Prostate gland (tissue), 2 donors: ENCODE measurements at regions not wholly inside any gene's neighbourhood (a gene's known extent, or its start where the extent isn't known, plus 50 kb on each side); places are given as distances from the start of the nearest gene placed in this dataset.

Source experiments
- POLR2A ChIP-seq: fragments of 450-650 bp; IDR thresholded peaks from one replicate; pipeline ENCODE4 v1.6.1; 2016; ENCODE audit warnings: antibody characterized with exemption, mild to moderate bottlenecking
- POLR2AphosphoS5 ChIP-seq: sonication (generic); formaldehyde crosslinking; IDR thresholded peaks from one replicate; pipeline ENCODE4 v1.6.1; 2017; ENCODE audit warnings: antibody characterized with exemption
- TF ChIP-seq, protein P1 (sequence below), 4 experiments: fragments of 200-600 bp in 2 of 4; fragments of 450-650 bp in 2 of 4; sonication (generic) in 2 of 4; IDR thresholded peaks; 1 replicate in 3 of 4; 2 replicates in 1 of 4; pipeline ENCODE4 v1.5.1; 2016 to 2019; ENCODE audit warnings: antibody characterized with exemption in 4 of 4, mild to moderate bottlenecking in 2 of 4, moderate library complexity in 2 of 4

DNA sequence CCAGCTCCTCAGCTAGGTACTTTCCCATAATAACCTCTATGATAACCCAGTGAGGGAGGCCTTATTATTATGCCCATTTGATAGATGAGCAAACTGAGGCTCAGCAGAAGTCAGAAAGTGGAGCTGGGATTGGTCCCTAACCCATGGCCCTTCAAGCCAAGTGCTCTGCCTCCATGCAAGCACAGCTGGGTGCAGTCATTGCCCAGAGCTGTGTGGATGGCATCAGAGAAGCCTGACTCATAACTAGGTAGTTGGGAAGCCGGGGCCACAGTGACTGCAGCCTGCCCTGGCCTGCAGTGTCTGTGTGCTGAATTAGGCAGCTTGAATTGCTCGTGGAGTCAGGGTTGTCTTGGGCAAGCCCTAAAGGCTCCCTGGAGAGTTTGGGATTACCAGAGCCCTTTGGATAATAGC lies 89.9 kb upstream of the SLC2A1 start:
- TF ChIP-seq, protein P1, sequence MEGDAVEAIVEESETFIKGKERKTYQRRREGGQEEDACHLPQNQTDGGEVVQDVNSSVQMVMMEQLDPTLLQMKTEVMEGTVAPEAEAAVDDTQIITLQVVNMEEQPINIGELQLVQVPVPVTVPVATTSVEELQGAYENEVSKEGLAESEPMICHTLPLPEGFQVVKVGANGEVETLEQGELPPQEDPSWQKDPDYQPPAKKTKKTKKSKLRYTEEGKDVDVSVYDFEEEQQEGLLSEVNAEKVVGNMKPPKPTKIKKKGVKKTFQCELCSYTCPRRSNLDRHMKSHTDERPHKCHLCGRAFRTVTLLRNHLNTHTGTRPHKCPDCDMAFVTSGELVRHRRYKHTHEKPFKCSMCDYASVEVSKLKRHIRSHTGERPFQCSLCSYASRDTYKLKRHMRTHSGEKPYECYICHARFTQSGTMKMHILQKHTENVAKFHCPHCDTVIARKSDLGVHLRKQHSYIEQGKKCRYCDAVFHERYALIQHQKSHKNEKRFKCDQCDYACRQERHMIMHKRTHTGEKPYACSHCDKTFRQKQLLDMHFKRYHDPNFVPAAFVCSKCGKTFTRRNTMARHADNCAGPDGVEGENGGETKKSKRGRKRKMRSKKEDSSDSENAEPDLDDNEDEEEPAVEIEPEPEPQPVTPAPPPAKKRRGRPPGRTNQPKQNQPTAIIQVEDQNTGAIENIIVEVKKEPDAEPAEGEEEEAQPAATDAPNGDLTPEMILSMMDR (IDR thresholded peaks at IDR 0.05): no peak
- TF ChIP-seq POLR2A: no peak
- no peak for TF ChIP-seq POLR2AphosphoS5
